Spleen (tissue), 7 donors: ENCODE measurements at regions not wholly inside any gene's neighbourhood (a gene's known extent, or its start where the extent isn't known, plus 50 kb on each side); places are given as distances from the start of the nearest gene placed in this dataset.

Experiments used
- POLR2A ChIP-seq, 3 donors: fragments of 450-650 bp; IDR thresholded peaks; one replicate each; pipeline ENCODE4 v1.5.1; 2017; ENCODE audit warnings: antibody characterized with exemption in 3 of 3, mild to moderate bottlenecking in 1 of 3
- POLR2AphosphoS5 ChIP-seq, 3 donors: sonication (generic); formaldehyde crosslinking; IDR thresholded peaks; one replicate each; pipeline ENCODE4 v1.5.1; 2017; ENCODE audit warnings: antibody characterized with exemption in 3 of 3
- TF ChIP-seq, protein P1 (sequence below), 11 experiments: fragments of 200-600 bp in 7 of 11; fragments of 450-650 bp in 4 of 11; sonication (generic) in 4 of 11; IDR thresholded peaks in 8 of 11; conservative IDR thresholded peaks in 3 of 11; 1 replicate in 7 of 11; 2 replicates in 4 of 11; pipeline versions ENCODE4 v1.4.0 to v1.8.0; 2016 to 2021; ENCODE audit warnings: antibody characterized with exemption in 11 of 11, inconsistent platforms in 4 of 11, mild to moderate bottlenecking in 1 of 11
- donor health status: DM: no; HTN: no; CAD: no; lungs with moderate emphysema.
- donor health status: DM: no; HTN: no; CAD: no.
- donor health status: DM: no; HTN: no; CAD: no.

DNA sequence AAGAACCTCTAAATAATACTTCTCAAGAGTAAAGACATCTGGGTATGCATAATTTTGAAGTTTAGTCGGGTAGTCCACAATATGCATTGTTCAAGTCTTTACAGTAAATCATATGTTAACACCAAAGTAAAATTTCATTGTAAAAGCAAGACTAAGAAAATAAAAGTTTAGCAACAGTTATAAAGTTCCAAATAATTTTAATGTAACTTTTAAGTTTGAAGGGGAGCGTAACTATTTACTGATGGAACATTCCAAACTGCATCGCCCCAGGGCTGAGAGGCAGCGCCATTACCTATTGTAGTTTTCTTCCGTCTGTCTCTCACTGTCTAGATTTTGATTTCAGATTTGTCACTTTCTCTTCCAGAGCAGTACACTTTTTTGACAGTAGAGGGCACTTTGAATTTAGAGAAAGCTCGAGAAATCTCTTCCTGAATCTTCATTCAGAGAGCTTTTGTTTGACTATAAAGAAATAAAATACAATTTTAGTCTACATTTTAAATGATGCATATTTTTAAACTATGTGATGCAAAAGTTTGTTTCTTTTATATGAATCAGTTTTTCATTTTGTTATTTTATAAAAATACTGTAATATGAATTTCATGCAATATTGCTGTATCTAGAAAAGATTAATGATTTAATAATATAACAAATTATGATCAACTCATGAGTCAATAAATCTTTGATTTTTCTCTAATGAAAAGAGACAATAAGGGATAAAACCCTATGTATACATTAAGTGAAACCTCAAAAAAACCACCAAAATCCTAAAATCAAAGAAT, 389.8 kb downstream of the FIGN start:
- TF ChIP-seq, protein P1, sequence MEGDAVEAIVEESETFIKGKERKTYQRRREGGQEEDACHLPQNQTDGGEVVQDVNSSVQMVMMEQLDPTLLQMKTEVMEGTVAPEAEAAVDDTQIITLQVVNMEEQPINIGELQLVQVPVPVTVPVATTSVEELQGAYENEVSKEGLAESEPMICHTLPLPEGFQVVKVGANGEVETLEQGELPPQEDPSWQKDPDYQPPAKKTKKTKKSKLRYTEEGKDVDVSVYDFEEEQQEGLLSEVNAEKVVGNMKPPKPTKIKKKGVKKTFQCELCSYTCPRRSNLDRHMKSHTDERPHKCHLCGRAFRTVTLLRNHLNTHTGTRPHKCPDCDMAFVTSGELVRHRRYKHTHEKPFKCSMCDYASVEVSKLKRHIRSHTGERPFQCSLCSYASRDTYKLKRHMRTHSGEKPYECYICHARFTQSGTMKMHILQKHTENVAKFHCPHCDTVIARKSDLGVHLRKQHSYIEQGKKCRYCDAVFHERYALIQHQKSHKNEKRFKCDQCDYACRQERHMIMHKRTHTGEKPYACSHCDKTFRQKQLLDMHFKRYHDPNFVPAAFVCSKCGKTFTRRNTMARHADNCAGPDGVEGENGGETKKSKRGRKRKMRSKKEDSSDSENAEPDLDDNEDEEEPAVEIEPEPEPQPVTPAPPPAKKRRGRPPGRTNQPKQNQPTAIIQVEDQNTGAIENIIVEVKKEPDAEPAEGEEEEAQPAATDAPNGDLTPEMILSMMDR (IDR thresholded peaks at IDR 0.05 in 8 of 11, conservative IDR thresholded peaks at IDR 0.05 in 3 of 11) = peak; percentile 31 to 78 (median 67)
- TF ChIP-seq POLR2A (IDR thresholded peaks at IDR 0.05) (no peak), POLR2AphosphoS5 (IDR thresholded peaks at IDR 0.05) (no peak)
